HCT116 (cell line): ENCODE measurements at regions not wholly inside any gene's neighbourhood (a gene's known extent, or its start where the extent isn't known, plus 50 kb on each side); places are given as distances from the start of the nearest gene placed in this dataset.

ENCODE experiments used
- ATAC-seq: fragments of 200-7000 bp; cut with Tn5 transposase; 2 replicates; pipeline ENCODE4 v1.9.1; 2020; ENCODE audit warnings: mild to moderate bottlenecking, moderate library complexity
- BruUV-seq: library from RNA; stranded (reverse); fragments of 400-500 nt; replicated peaks from 2 replicates; lab custom pipeline; 2021; lab: Mats Ljungman, UMichigan
- CTCF ChIA-PET: fragments of 300-600 bp; sonication (Branson Sonifier 250); formaldehyde crosslinking; loops from one replicate; lab custom pipeline; 2021; ENCODE audit warnings: antibody characterized with exemption; lab: Charles Lee
- POLR2A ChIA-PET: fragments of 300-600, 350-600 bp; sonication (Branson Sonifier 250); formaldehyde crosslinking; loops from one replicate; lab custom pipeline; 2021; ENCODE audit warnings: antibody characterized with exemption; lab: Charles Lee
- RAD21 ChIA-PET, 2 experiments: fragments of 300-600 bp; sonication (Branson Sonifier 250); formaldehyde crosslinking; loops; one replicate each; lab custom pipeline; 2023; ENCODE audit warnings: low total read pairs in 2 of 2; ENCODE audit not compliant: uncharacterized antibody in 2 of 2, unreplicated experiment in 2 of 2, low non-redundant PET in 1 of 2; lab: Charles Lee
- DNase-seq: peaks from one replicate; pipeline ENCODE4 v3.0.0-alpha.2; 2010; ENCODE audit warnings: low read depth, low spot score
- H2AFZ ChIP-seq: fragments of 200-600 bp; shearing (Covaris generic), sonication (generic); 2 replicates; pipeline ENCODE4 v1.6.1; 2017; ENCODE audit warnings: low read depth, mixed run types, mixed read lengths, antibody characterized with exemption, low read length; ENCODE audit not compliant: poor library complexity, severe bottlenecking
- H3K27ac ChIP-seq: 2 replicates; pipeline ENCODE4 v1.5.1; 2012; ENCODE audit warnings: low read depth, low read length
- H3K27me3 ChIP-seq: fragments of 200-600 bp; sonication (generic); 2 replicates; pipeline ENCODE4 v1.6.1; 2016; ENCODE audit warnings: mixed run types, low read length, mixed read lengths; ENCODE audit not compliant: insufficient read depth
- H3K36me3 ChIP-seq, 2 experiments: fragments of 200-500 bp in 1 of 2; fragments of 200-600 bp in 1 of 2; sonication (Bioruptor generic) in 1 of 2; sonication (generic) in 1 of 2; 2 replicates each; pipeline versions ENCODE4 v1.5.1 to v1.6.1; 2014 to 2016; ENCODE audit warnings: low read length in 2 of 2, inconsistent platforms in 1 of 2, mixed read lengths in 1 of 2, mixed run types in 1 of 2; ENCODE audit not compliant: insufficient read depth in 2 of 2, control insufficient read depth in 1 of 2
- H3K4me1 ChIP-seq, 2 experiments: fragments of 200-600 bp in 1 of 2; sonication (generic) in 1 of 2; 2 replicates each; pipeline versions ENCODE4 v1.5.1 to v1.6.1; 2012 to 2017; ENCODE audit warnings: low read length in 2 of 2, inconsistent platforms in 1 of 2, mild to moderate bottlenecking in 1 of 2, mixed read lengths in 1 of 2, mixed run types in 1 of 2, moderate library complexity in 1 of 2; ENCODE audit not compliant: insufficient read depth in 2 of 2, control insufficient read depth in 1 of 2
- H3K4me2 ChIP-seq: fragments of 200-600 bp; sonication (generic); 2 replicates; pipeline ENCODE4 v1.6.1; 2017; ENCODE audit warnings: mixed run types, low read length, mixed read lengths
- H3K4me3 ChIP-seq, 2 experiments: fragments of 200-600 bp in 1 of 2; sonication (generic) in 1 of 2; replicated peaks in 1 of 2; 2 replicates each; pipeline ENCODE4 v1.5.1; 2011 to 2016; ENCODE audit warnings: low read length in 2 of 2, control low read depth in 1 of 2, low read depth in 1 of 2, mild to moderate bottlenecking in 1 of 2, mixed read lengths in 1 of 2, mixed run types in 1 of 2
- H3K79me2 ChIP-seq: fragments of 200-600 bp; sonication (generic); 2 replicates; pipeline ENCODE4 v1.6.1; 2017; ENCODE audit warnings: mild to moderate bottlenecking, mixed run types, low read length, moderate library complexity, mixed read lengths; ENCODE audit not compliant: insufficient read depth
- H3K9ac ChIP-seq: fragments of 200-600 bp; sonication (generic); 2 replicates; pipeline ENCODE4 v1.6.1; 2016; ENCODE audit warnings: low read length, mixed read lengths
- H3K9me2 ChIP-seq: fragments of 200-600 bp; sonication (generic), shearing (Covaris generic); 2 replicates; pipeline ENCODE4 v1.6.1; 2017; ENCODE audit warnings: mixed run types, mild to moderate bottlenecking, moderate library complexity; ENCODE audit not compliant: insufficient read depth
- H3K9me3 ChIP-seq, 2 experiments: fragments of 200-500 bp in 1 of 2; fragments of 200-600 bp in 1 of 2; sonication (Bioruptor generic) in 1 of 2; sonication (generic) in 1 of 2; 2 replicates each; pipeline ENCODE4 v1.6.1; 2014 to 2017; ENCODE audit warnings: low read length in 2 of 2, mixed read lengths in 2 of 2, inconsistent platforms in 1 of 2, low read depth in 1 of 2, mild to moderate bottlenecking in 1 of 2, mixed run types in 1 of 2, moderate library complexity in 1 of 2; ENCODE audit not compliant: control insufficient read depth in 1 of 2, insufficient read depth in 1 of 2
- H4K20me1 ChIP-seq: fragments of 200-600 bp; sonication (generic), shearing (Covaris generic); 2 replicates; pipeline ENCODE4 v1.6.1; 2017; ENCODE audit warnings: mixed run types, mild to moderate bottlenecking, moderate library complexity; ENCODE audit not compliant: insufficient read depth
- EGR1 ChIP-seq: IDR thresholded peaks from 2 replicates; pipeline ENCODE4 v1.6.1; 2012; ENCODE audit warnings: low read depth
- EZH2 ChIP-seq: fragments of 200-600 bp; sonication (generic); IDR thresholded peaks from 2 replicates; pipeline ENCODE4 v1.6.1; 2017; ENCODE audit warnings: antibody characterized with exemption, mixed run types
- JUND ChIP-seq: IDR thresholded peaks from 2 replicates; pipeline ENCODE4 v1.6.1; 2012
- POLR2A ChIP-seq: IDR thresholded peaks from 2 replicates; pipeline ENCODE4 v1.7.0; 2011; ENCODE audit warnings: borderline replicate concordance; ENCODE audit not compliant: insufficient read depth, insufficient read length; ENCODE audit errors: extremely low read depth
- POLR2AphosphoS5 ChIP-seq: IDR thresholded peaks from 2 replicates; pipeline ENCODE4 v1.6.1; 2011; ENCODE audit warnings: mild to moderate bottlenecking, low read depth, low read length, moderate library complexity
- SIN3A ChIP-seq: IDR thresholded peaks from 2 replicates; pipeline ENCODE4 v1.6.1; 2012; ENCODE audit warnings: low read depth
- TCF7L2 ChIP-seq: IDR thresholded peaks from 2 replicates; pipeline ENCODE4 v1.7.0; 2011; ENCODE audit warnings: borderline replicate concordance, inconsistent platforms; ENCODE audit not compliant: insufficient read depth, insufficient read length; ENCODE audit errors: extremely low read depth
- YY1 ChIP-seq: IDR thresholded peaks from 2 replicates; pipeline ENCODE4 v1.6.1; 2011; ENCODE audit warnings: low read length, low read depth, moderate library complexity, mild to moderate bottlenecking; ENCODE audit not compliant: insufficient replicate concordance; ENCODE audit errors: extremely low read depth
- ZFX ChIP-seq: fragments of 450-650 bp; IDR thresholded peaks from 2 replicates; pipeline ENCODE4 v1.6.1; 2017
- intact Hi-C: fragments of 100-400 bp; cut with micrococcal nuclease; formaldehyde crosslinking; loops from 2 replicates; pipeline ENCODE4 v1.10.0; 2022
- TF ChIP-seq, protein P1 (sequence below): IDR thresholded peaks from 2 replicates; pipeline ENCODE4 v1.6.1; 2012; ENCODE audit warnings: low read depth
- TF ChIP-seq, protein P2 (sequence below), 3 experiments: fragments of 200-600 bp in 1 of 3; sonication (generic) in 1 of 3; IDR thresholded peaks in 2 of 3; conservative IDR thresholded peaks in 1 of 3; 2 replicates each; pipeline ENCODE4 v1.5.1; 2012 to 2017; ENCODE audit warnings: low read depth in 2 of 3, low read length in 2 of 3, antibody characterized with exemption in 1 of 3, borderline replicate concordance in 1 of 3, control low read depth in 1 of 3, mild to moderate bottlenecking in 1 of 3, mixed read lengths in 1 of 3, mixed run types in 1 of 3, moderate library complexity in 1 of 3; ENCODE audit not compliant: insufficient read depth in 1 of 3
- TF ChIP-seq, protein P3 (sequence below): IDR thresholded peaks from 2 replicates; pipeline ENCODE4 v1.6.1; 2011; ENCODE audit warnings: mild to moderate bottlenecking, low read length, moderate library complexity; ENCODE audit not compliant: insufficient replicate concordance; ENCODE audit errors: extremely low read depth

DNA sequence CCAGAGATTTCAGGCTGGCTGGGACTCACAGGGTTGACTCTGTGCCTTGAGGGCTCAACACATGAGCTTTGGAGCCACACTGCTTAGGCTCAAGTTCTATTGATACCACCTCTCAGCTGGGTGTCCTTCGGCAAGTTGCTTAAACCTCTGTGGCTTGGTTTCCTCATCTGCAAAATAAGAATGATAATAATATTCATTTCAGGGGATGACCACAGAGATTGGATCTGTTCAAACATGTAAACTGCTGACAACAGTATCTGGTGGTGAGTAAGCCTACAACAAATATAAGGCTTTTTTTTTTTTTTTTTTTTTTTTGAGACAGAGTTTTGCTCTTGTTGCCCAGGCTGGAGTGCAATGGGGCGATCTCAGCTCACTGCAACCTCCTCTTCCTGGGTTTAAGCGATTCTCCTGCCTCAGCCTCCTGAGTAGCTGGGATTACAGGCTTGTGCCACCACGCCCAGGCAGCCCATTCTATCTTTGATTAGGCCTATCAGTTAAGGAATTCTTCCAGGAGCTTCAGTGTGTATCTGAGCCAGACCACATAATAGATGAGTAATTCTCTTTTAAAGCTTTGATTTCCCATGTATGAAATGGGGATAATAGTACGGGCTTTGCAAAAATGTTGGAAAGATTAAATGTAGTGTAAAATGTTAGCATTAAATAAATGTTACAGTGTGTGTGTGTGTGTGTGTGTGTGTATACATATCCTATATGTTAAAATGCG lies 437.6 kb downstream of the PRDM2 start:
- H3K9me3 ChIP-seq, result no peaks in the 10 kb centered on the region
- no peaks in the 10 kb centered on the region for H3K79me2 ChIP-seq
- CTCF ChIA-PET, result no interaction called here
- no TSS peak for BruUV-seq
- H3K4me2 ChIP-seq, result no peak overlapping the region
- DNase-seq (no peak), ATAC-seq (no peak)
- POLR2A ChIA-PET, result no interaction called here
- intact Hi-C loops, result no loop called here
- H3K4me1 ChIP-seq, result no peaks in the 10 kb centered on the region
- H3K27me3 ChIP-seq, result peaks cover 16% of the 10 kb centered on the region
- no peak overlapping the region for H3K27ac ChIP-seq
- H3K9ac ChIP-seq, result no peak overlapping the region
- no peak overlapping the region for H3K4me3 ChIP-seq
- H3K36me3 ChIP-seq, result no peaks in the 10 kb centered on the region
- no peaks in the 10 kb centered on the region for H4K20me1 ChIP-seq
- no peak overlapping the region for H2AFZ ChIP-seq
- no peak for TF ChIP-seq EGR1
- TF ChIP-seq SIN3A, result no peak
- RAD21 ChIA-PET, result no interaction called here
- no peaks in the 10 kb centered on the region for H3K9me2 ChIP-seq

DNA sequence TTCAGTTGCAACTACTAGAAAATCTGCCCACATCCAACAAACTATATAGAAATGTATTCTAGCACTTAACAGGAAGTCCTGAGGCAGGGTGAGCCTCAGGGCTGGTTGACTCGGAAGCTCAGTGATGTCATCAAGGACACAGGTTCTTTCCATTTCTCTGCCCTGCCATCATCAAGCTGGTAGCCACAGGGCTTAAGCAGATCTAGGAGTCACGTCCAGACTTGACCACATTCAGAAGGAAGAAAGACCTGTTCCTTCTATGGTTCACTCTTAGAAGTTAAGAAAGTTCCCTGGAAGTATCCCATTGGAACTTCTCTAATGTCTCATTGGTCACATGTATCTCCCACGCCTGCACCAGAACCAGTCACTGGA lies 438.1 kb downstream of the PRDM2 start:
- no TSS peak for BruUV-seq
- H3K27ac ChIP-seq, result no peak overlapping the region
- H3K4me1 ChIP-seq, result no peaks in the 10 kb centered on the region
- H3K79me2 ChIP-seq, result no peaks in the 10 kb centered on the region
- ATAC-seq, result no peak
- H3K36me3 ChIP-seq, result no peaks in the 10 kb centered on the region
- H3K27me3 ChIP-seq, result peaks cover 16% of the 10 kb centered on the region
- no peak for DNase-seq
- no peak overlapping the region for H2AFZ ChIP-seq
- H3K4me2 ChIP-seq, result no peak overlapping the region
- intact Hi-C loops, result no loop called here
- no peaks in the 10 kb centered on the region for H3K9me2 ChIP-seq
- ChIA-PET RAD21 (no interaction called here), CTCF (no interaction called here), POLR2A (no interaction called here)
- no peak overlapping the region for H3K4me3 ChIP-seq
- H3K9me3 ChIP-seq, result no peaks in the 10 kb centered on the region
- no peak overlapping the region for H3K9ac ChIP-seq
- no peaks in the 10 kb centered on the region for H4K20me1 ChIP-seq
- TF ChIP-seq, protein P1, sequence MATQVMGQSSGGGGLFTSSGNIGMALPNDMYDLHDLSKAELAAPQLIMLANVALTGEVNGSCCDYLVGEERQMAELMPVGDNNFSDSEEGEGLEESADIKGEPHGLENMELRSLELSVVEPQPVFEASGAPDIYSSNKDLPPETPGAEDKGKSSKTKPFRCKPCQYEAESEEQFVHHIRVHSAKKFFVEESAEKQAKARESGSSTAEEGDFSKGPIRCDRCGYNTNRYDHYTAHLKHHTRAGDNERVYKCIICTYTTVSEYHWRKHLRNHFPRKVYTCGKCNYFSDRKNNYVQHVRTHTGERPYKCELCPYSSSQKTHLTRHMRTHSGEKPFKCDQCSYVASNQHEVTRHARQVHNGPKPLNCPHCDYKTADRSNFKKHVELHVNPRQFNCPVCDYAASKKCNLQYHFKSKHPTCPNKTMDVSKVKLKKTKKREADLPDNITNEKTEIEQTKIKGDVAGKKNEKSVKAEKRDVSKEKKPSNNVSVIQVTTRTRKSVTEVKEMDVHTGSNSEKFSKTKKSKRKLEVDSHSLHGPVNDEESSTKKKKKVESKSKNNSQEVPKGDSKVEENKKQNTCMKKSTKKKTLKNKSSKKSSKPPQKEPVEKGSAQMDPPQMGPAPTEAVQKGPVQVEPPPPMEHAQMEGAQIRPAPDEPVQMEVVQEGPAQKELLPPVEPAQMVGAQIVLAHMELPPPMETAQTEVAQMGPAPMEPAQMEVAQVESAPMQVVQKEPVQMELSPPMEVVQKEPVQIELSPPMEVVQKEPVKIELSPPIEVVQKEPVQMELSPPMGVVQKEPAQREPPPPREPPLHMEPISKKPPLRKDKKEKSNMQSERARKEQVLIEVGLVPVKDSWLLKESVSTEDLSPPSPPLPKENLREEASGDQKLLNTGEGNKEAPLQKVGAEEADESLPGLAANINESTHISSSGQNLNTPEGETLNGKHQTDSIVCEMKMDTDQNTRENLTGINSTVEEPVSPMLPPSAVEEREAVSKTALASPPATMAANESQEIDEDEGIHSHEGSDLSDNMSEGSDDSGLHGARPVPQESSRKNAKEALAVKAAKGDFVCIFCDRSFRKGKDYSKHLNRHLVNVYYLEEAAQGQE, result no peak
- TF ChIP-seq POLR2A (no peak), EZH2 (no peak), YY1 (no peak), EGR1 (no peak), ZFX (no peak), TCF7L2 (no peak), JUND (no peak), POLR2AphosphoS5 (no peak), SIN3A (no peak)
- TF ChIP-seq, protein P2, sequence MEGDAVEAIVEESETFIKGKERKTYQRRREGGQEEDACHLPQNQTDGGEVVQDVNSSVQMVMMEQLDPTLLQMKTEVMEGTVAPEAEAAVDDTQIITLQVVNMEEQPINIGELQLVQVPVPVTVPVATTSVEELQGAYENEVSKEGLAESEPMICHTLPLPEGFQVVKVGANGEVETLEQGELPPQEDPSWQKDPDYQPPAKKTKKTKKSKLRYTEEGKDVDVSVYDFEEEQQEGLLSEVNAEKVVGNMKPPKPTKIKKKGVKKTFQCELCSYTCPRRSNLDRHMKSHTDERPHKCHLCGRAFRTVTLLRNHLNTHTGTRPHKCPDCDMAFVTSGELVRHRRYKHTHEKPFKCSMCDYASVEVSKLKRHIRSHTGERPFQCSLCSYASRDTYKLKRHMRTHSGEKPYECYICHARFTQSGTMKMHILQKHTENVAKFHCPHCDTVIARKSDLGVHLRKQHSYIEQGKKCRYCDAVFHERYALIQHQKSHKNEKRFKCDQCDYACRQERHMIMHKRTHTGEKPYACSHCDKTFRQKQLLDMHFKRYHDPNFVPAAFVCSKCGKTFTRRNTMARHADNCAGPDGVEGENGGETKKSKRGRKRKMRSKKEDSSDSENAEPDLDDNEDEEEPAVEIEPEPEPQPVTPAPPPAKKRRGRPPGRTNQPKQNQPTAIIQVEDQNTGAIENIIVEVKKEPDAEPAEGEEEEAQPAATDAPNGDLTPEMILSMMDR (IDR thresholded peaks at IDR 0.05 in 2 of 3, conservative IDR thresholded peaks at IDR 0.05 in 1 of 3; ENCODE audit: borderline replicate concordance in 1 of 3, insufficient read depth in 1 of 3, low read depth in 2 of 3, low read length in 2 of 3), result no peak
- TF ChIP-seq, protein P3, sequence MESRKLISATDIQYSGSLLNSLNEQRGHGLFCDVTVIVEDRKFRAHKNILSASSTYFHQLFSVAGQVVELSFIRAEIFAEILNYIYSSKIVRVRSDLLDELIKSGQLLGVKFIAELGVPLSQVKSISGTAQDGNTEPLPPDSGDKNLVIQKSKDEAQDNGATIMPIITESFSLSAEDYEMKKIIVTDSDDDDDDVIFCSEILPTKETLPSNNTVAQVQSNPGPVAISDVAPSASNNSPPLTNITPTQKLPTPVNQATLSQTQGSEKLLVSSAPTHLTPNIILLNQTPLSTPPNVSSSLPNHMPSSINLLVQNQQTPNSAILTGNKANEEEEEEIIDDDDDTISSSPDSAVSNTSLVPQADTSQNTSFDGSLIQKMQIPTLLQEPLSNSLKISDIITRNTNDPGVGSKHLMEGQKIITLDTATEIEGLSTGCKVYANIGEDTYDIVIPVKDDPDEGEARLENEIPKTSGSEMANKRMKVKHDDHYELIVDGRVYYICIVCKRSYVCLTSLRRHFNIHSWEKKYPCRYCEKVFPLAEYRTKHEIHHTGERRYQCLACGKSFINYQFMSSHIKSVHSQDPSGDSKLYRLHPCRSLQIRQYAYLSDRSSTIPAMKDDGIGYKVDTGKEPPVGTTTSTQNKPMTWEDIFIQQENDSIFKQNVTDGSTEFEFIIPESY, result no peak
